Ishikawa (cell line): ENCODE measurements at regions not wholly inside any gene's neighbourhood (a gene's known extent, or its start where the extent isn't known, plus 50 kb on each side); places are given as distances from the start of the nearest gene placed in this dataset.

Source experiments
- CEBPB ChIP-seq: IDR thresholded peaks from 2 replicates; pipeline ENCODE4 v1.6.1; 2012
- CREB1 ChIP-seq: IDR thresholded peaks from 2 replicates; pipeline ENCODE4 v1.6.1; 2012; ENCODE audit warnings: low read depth
- EGR1 ChIP-seq: IDR thresholded peaks from 2 replicates; pipeline ENCODE4 v1.6.1; 2012
- EP300 ChIP-seq: IDR thresholded peaks from 2 replicates; pipeline ENCODE4 v1.6.1; 2012; ENCODE audit warnings: borderline replicate concordance
- FOXM1 ChIP-seq: IDR thresholded peaks from 2 replicates; pipeline ENCODE4 v1.6.1; 2012; ENCODE audit warnings: low read depth, borderline replicate concordance
- MAX ChIP-seq: IDR thresholded peaks from 2 replicates; pipeline ENCODE4 v1.6.1; 2012
- NFIC ChIP-seq: IDR thresholded peaks from 2 replicates; pipeline ENCODE4 v1.6.1; 2012
- RAD21 ChIP-seq: IDR thresholded peaks from 2 replicates; pipeline ENCODE4 v1.6.1; 2012; ENCODE audit warnings: low read depth
- TAF1 ChIP-seq: IDR thresholded peaks from 2 replicates; pipeline ENCODE4 v1.6.1; 2012; ENCODE audit warnings: low read depth, mild to moderate bottlenecking
- TCF12 ChIP-seq: IDR thresholded peaks from 2 replicates; pipeline ENCODE4 v1.6.1; 2012; ENCODE audit warnings: low read depth
- TEAD4 ChIP-seq: IDR thresholded peaks from 2 replicates; pipeline ENCODE4 v1.6.1; 2012
- YY1 ChIP-seq: IDR thresholded peaks from 2 replicates; pipeline ENCODE4 v1.6.1; 2012; ENCODE audit warnings: low read depth
- ZBTB7A ChIP-seq: IDR thresholded peaks from 2 replicates; pipeline ENCODE4 v1.6.1; 2012; ENCODE audit warnings: low read depth
- TF ChIP-seq, protein P1 (sequence below): IDR thresholded peaks from 2 replicates; pipeline ENCODE4 v1.6.1; 2012
- TF ChIP-seq, protein P2 (sequence below): IDR thresholded peaks from 2 replicates; pipeline ENCODE4 v1.6.1; 2012; ENCODE audit warnings: low read depth, mild to moderate bottlenecking

- TF ChIP-seq RAD21 (no peak), YY1 (no peak), EGR1 (no peak), CEBPB (no peak), TAF1 (no peak), TCF12 (no peak), ZBTB7A (no peak), FOXM1 (no peak), EP300 (no peak), CREB1 (no peak), TEAD4 (no peak), MAX (no peak), NFIC (no peak)
- TF ChIP-seq, protein P1, sequence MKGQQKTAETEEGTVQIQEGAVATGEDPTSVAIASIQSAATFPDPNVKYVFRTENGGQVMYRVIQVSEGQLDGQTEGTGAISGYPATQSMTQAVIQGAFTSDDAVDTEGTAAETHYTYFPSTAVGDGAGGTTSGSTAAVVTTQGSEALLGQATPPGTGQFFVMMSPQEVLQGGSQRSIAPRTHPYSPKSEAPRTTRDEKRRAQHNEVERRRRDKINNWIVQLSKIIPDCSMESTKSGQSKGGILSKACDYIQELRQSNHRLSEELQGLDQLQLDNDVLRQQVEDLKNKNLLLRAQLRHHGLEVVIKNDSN = no peak
- TF ChIP-seq, protein P2, sequence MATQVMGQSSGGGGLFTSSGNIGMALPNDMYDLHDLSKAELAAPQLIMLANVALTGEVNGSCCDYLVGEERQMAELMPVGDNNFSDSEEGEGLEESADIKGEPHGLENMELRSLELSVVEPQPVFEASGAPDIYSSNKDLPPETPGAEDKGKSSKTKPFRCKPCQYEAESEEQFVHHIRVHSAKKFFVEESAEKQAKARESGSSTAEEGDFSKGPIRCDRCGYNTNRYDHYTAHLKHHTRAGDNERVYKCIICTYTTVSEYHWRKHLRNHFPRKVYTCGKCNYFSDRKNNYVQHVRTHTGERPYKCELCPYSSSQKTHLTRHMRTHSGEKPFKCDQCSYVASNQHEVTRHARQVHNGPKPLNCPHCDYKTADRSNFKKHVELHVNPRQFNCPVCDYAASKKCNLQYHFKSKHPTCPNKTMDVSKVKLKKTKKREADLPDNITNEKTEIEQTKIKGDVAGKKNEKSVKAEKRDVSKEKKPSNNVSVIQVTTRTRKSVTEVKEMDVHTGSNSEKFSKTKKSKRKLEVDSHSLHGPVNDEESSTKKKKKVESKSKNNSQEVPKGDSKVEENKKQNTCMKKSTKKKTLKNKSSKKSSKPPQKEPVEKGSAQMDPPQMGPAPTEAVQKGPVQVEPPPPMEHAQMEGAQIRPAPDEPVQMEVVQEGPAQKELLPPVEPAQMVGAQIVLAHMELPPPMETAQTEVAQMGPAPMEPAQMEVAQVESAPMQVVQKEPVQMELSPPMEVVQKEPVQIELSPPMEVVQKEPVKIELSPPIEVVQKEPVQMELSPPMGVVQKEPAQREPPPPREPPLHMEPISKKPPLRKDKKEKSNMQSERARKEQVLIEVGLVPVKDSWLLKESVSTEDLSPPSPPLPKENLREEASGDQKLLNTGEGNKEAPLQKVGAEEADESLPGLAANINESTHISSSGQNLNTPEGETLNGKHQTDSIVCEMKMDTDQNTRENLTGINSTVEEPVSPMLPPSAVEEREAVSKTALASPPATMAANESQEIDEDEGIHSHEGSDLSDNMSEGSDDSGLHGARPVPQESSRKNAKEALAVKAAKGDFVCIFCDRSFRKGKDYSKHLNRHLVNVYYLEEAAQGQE = no peak
Measured at GRCh38 chr1:25163986-25164385, 68.3 kb downstream of the SYF2 start.

DNA sequence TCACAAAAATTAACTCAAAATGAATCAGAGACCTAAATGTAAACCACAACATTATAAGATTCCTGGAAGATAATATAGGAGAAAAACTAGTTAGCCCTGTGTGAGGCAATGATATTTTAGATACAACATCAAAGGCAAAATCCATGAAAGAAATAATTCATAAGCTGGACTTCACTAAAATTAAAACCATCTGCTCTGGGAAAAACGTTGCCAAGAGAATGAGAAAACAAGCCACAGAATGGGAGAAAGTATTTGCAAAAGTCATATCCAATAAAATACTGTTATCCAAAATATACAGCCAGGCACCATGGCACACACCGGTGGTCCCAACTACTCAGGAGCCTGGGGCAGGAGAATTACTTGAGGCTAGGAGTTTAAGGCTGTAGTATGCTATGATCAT, 70.3 kb downstream of the SYF2 start:
- TF ChIP-seq, protein P1 = no peak
- TF ChIP-seq RAD21 (no peak), EP300 (no peak), CREB1 (no peak), MAX (no peak)

GRCh38 chr1:25157846-25158245, 74.5 kb downstream of the SYF2 start:
- TF ChIP-seq, protein P1 = no peak
- TF ChIP-seq TAF1 (no peak), EGR1 (no peak), ZBTB7A (no peak), EP300 (no peak), FOXM1 (no peak), RAD21 (no peak), TCF12 (no peak), CEBPB (no peak), NFIC (no peak), TEAD4 (no peak), YY1 (no peak)

- no peak for TF ChIP-seq CEBPB
- no peak for TF ChIP-seq YY1
- TF ChIP-seq ZBTB7A = no peak
- TF ChIP-seq EP300 = no peak
- no peak for TF ChIP-seq MAX
- no peak for TF ChIP-seq TAF1
- no peak for TF ChIP-seq EGR1
- no peak for TF ChIP-seq TCF12
- TF ChIP-seq, protein P2 = no peak
- no peak for TF ChIP-seq RAD21
- no peak for TF ChIP-seq FOXM1
Measured at GRCh38 chr1:25150985-25151495, 81.3 kb downstream of the SYF2 start.

DNA sequence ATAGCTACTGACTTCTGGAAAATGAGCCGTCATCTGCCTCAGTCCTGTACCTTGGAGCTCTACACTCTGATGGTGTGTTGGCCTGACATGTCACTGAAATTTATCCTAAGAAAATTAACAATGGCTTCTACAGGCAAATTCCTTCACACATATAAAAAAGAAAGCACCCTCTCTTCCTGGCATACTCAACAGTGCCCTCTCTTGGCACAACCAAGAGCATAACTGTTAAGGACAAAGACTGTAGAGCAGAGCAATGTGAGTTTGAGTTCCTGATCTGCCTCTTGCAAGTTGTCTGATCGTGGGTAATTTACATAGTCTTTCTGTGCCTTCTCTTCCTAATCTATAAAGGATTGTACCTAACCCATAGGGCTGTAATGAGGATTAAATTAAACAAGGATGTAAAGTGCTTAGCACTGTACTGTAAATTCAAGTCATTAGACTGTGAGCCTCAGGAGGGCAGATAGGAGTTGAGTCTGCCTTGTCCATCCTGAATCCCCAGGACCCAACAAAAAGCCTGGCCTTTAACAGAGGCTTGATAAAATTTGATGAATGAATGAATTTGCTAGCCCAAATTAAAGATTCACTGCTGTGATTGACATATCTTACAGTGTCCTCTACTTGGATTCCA, 83.5 kb downstream of the SYF2 start:
- no peak for TF ChIP-seq EGR1
- TF ChIP-seq FOXM1 = no peak
- TF ChIP-seq RAD21 = peak; percentile 45
